Peyer's patch (tissue), 4 donors: ENCODE measurements at regions not wholly inside any gene's neighbourhood (a gene's known extent, or its start where the extent isn't known, plus 50 kb on each side); places are given as distances from the start of the nearest gene placed in this dataset.

Experiments
- CTCF ChIP-seq, 6 experiments: fragments of 450-650 bp in 4 of 6; fragments of 200-600 bp in 2 of 6; sonication (generic) in 1 of 6; IDR thresholded peaks; one replicate each; pipeline ENCODE4 v1.5.1; 2017 to 2019; ENCODE audit warnings: antibody characterized with exemption in 6 of 6, mild to moderate bottlenecking in 3 of 6, moderate library complexity in 1 of 6
- POLR2A ChIP-seq, 2 donors: fragments of 450-650 bp; IDR thresholded peaks; one replicate each; pipeline ENCODE4 v1.5.1; 2017; ENCODE audit warnings: antibody characterized with exemption in 2 of 2, mild to moderate bottlenecking in 2 of 2, moderate library complexity in 2 of 2

GRCh38 chr12:58728397-58728796 lies 191.9 kb downstream of the LRIG3 start:
- TF ChIP-seq CTCF (IDR thresholded peaks at IDR 0.05) (no peak), POLR2A (IDR thresholded peaks at IDR 0.05) (no peak)
